ENCODE measurements at regions not wholly inside any gene's neighbourhood (a gene's known extent, or its start where the extent isn't known, plus 50 kb on each side); places are given as distances from the start of the nearest gene placed in this dataset.

- TF ChIP-seq SIN3A (IDR thresholded peaks at IDR 0.05; ENCODE audit: borderline replicate concordance, insufficient read depth, low read depth, low read length) (no peak), POLR2AphosphoS5 (IDR thresholded peaks at IDR 0.05; ENCODE audit: low read depth, low read length) (no peak), TCF7L2 (IDR thresholded peaks at IDR 0.05; ENCODE audit: low read depth, low read length) (no peak), REST (IDR thresholded peaks at IDR 0.05; ENCODE audit: insufficient read depth in 1 of 2, low read depth in 2 of 2, low read length in 1 of 2) (no peak), CTCF (IDR thresholded peaks at IDR 0.05) (no peak)
- POLR2A ChIA-PET, result no interaction called here
Observed at GRCh38 chr20:40768105-40768504, 79.1 kb upstream of the MAFB start.

GRCh38 chr20:40769677-40770285, 80.7 kb upstream of the MAFB start:
- no peak overlapping the region for H3K27ac ChIP-seq (ENCODE audit: low read length)
- H3K4me1 ChIP-seq (ENCODE audit: control insufficient read depth, insufficient read depth, low read length), result no peaks in the 10 kb centered on the region
- ATAC-seq (no peak), DNase-seq (ENCODE audit: low read depth, low spot score) (no peak)
- no peaks in the 10 kb centered on the region for H3K27me3 ChIP-seq (ENCODE audit: control insufficient read depth, insufficient read depth, low read length)
- H3K9me3 ChIP-seq (ENCODE audit: control insufficient read depth, insufficient read depth, low read depth, low read length), result no peaks in the 10 kb centered on the region
- CTCF ChIA-PET, result no interaction called here
- no TSS peak for BruUV-seq (replicated peaks)
- H3K4me3 ChIP-seq (ENCODE audit: low read depth in 2 of 2, low read length in 2 of 2), result no peak overlapping the region
- intact Hi-C loops (cut with micrococcal nuclease; ENCODE audit: unreplicated experiment) (no loop called here), in situ Hi-C loops (cut with HindIII; ENCODE audit: low pct_unique_long_range_greater_than_20kb, low sequenced_read_pairs) (no loop called here)
- TF ChIP-seq TCF7L2 (IDR thresholded peaks at IDR 0.05; ENCODE audit: low read depth, low read length), result no peak
- no peaks in the 10 kb centered on the region for H3K36me3 ChIP-seq (ENCODE audit: control insufficient read depth, insufficient read depth, low read length)
- POLR2A ChIA-PET, result no interaction called here

More at GRCh38 chr20:40768105-40768504, 79.1 kb upstream of the MAFB start:
- ATAC-seq, result no peak
- CTCF ChIA-PET, result no interaction called here
- intact Hi-C loops (cut with micrococcal nuclease; ENCODE audit: unreplicated experiment) (no loop called here), in situ Hi-C loops (cut with HindIII; ENCODE audit: low pct_unique_long_range_greater_than_20kb, low sequenced_read_pairs) (no loop called here)
- no peaks in the 10 kb centered on the region for H3K36me3 ChIP-seq (ENCODE audit: control insufficient read depth, insufficient read depth, low read length)
- H3K4me3 ChIP-seq (ENCODE audit: low read depth in 2 of 2, low read length in 2 of 2), result no peak overlapping the region
- H3K27me3 ChIP-seq (ENCODE audit: control insufficient read depth, insufficient read depth, low read length), result no peaks in the 10 kb centered on the region; the same call in 1 of the 2 replicates
- H3K27ac ChIP-seq (ENCODE audit: low read length), result no peak overlapping the region
- H3K4me1 ChIP-seq (ENCODE audit: control insufficient read depth, insufficient read depth, low read length), result no peaks in the 10 kb centered on the region
- DNase-seq (ENCODE audit: low read depth, low spot score), result no peak
- no TSS peak for BruUV-seq (replicated peaks)
- H3K9me3 ChIP-seq (ENCODE audit: control insufficient read depth, insufficient read depth, low read depth, low read length), result no peaks in the 10 kb centered on the region

GRCh38 chr20:40770564-40771307, 81.7 kb upstream of the MAFB start:
- CTCF ChIA-PET, result no interaction called here
- POLR2A ChIA-PET, result no interaction called here
- DNase-seq (ENCODE audit: low read depth, low spot score), result no peak
- Histone ChIP-seq H3K36me3 (ENCODE audit: control insufficient read depth, insufficient read depth, low read length) (no peaks in the 10 kb centered on the region), H3K9me3 (ENCODE audit: control insufficient read depth, insufficient read depth, low read depth, low read length) (no peaks in the 10 kb centered on the region), H3K4me3 (ENCODE audit: low read depth in 2 of 2, low read length in 2 of 2) (no peak overlapping the region), H3K27me3 (ENCODE audit: control insufficient read depth, insufficient read depth, low read length) (no peaks in the 10 kb centered on the region), H3K4me1 (ENCODE audit: control insufficient read depth, insufficient read depth, low read length) (no peaks in the 10 kb centered on the region), H3K27ac (ENCODE audit: low read length) (no peak overlapping the region)
- no peak for TF ChIP-seq POLR2AphosphoS5 (IDR thresholded peaks at IDR 0.05; ENCODE audit: low read depth, low read length)
- TF ChIP-seq REST (IDR thresholded peaks at IDR 0.05; ENCODE audit: insufficient read depth in 1 of 2, low read depth in 2 of 2, low read length in 1 of 2), result no peak
- no peak for TF ChIP-seq CTCF (IDR thresholded peaks at IDR 0.05)
- TF ChIP-seq SIN3A (IDR thresholded peaks at IDR 0.05; ENCODE audit: borderline replicate concordance, insufficient read depth, low read depth, low read length), result no peak
- no peak for TF ChIP-seq TCF7L2 (IDR thresholded peaks at IDR 0.05; ENCODE audit: low read depth, low read length)
- in situ Hi-C loops (cut with HindIII; ENCODE audit: low pct_unique_long_range_greater_than_20kb, low sequenced_read_pairs), result no loop called here
- no TSS peak for BruUV-seq (replicated peaks)
- no peak for ATAC-seq
- intact Hi-C loops (cut with micrococcal nuclease; ENCODE audit: unreplicated experiment), result no loop called here

Data from Panc1 (cell line).